ENCODE measurements at regions not wholly inside any gene's neighbourhood (a gene's known extent, or its start where the extent isn't known, plus 50 kb on each side); places are given as distances from the start of the nearest gene placed in this dataset.

DNA sequence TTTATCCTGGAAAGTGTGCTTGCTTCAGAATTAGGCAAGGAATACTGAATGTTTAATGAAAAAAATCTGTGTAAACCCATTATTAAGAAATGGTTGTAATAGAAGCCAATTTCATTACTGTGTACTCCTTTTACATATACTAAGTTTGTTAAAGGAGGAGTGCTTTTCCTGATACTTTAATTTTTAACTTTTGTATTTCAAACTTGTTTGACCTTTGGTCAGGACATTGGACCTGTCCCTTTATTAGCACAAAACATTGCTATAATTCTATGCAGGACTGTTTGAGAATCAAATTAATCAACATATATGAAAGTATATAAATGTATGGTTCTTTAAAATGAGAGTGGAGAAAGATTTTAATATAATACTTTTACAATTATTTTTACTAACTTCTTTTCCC lies 659.6 kb downstream of the TMTC2 start:
- CTCF ChIA-PET, result no interaction called here
- Mint-ChIP-seq H3K4me3 (no peak overlapping the region), H3K27ac (no peak overlapping the region), H3K36me3 (ENCODE audit: low read depth) (no peaks in the 10 kb centered on the region), H3K9me3 (ENCODE audit: low read depth) (no peaks in the 10 kb centered on the region), H3K27me3 (no peaks in the 10 kb centered on the region), H3K4me1 (no peaks in the 10 kb centered on the region)
- intact Hi-C loops (cut with DNase I, micrococcal nuclease), result no loop called here
- ATAC-seq, result no peak
- no peak for DNase-seq
- POLR2A ChIA-PET, result no interaction called here

DNA sequence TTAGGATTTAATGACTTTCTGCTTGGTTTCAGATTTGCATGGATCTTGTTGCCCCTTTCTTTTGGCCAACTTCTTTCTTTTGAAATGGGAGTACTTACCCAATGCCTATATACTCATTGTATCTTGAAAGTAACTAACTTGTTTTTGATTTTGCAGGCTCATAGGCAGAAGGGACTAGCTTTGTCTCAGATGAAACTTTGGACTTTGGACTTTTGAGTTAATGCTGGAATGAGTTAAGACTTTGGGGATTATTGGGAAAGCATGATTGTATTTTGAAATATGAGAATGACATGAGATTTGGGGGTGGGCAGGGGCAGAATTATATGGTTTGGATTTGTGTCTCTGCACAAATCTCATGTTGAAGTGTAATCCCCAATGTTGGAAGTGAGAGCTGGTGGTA lies 657.1 kb downstream of the TMTC2 start:
- Mint-ChIP-seq H3K4me3 (no peak overlapping the region), H3K27ac (no peak overlapping the region), H3K36me3 (ENCODE audit: low read depth) (no peaks in the 10 kb centered on the region), H3K9me3 (ENCODE audit: low read depth) (peaks cover 1% of the 10 kb centered on the region), H3K4me1 (no peaks in the 10 kb centered on the region), H3K27me3 (no peaks in the 10 kb centered on the region)
- ChIA-PET POLR2A (no interaction called here), CTCF (no interaction called here)
- no peak for ATAC-seq
- DNase-seq, result no peak
- intact Hi-C loops (cut with DNase I, micrococcal nuclease), result no loop called here

DNA sequence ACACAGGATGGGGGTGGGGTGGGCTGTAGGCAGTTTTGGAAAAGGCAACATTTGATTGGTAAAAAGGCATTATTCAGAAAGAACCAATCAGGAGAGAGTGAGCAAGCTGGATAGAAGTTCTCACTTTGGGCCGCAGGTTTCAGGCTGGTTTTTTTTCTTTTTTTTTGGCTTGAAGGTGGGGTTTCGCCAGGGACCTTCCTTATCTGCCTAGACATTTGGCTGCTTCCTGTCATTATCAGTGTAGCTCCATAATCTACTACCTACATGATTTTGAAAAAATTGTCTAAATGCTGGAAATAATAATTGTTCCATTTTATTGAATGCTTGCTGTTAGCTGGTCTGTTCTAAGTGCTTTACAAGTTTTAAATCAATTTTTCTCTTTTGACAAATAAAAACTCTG lies 649.0 kb downstream of the TMTC2 start:
- ATAC-seq (no peak), DNase-seq (no peak)
- no peaks in the 10 kb centered on the region for H3K36me3 Mint-ChIP-seq (ENCODE audit: low read depth)
- H3K4me1 Mint-ChIP-seq, result no peaks in the 10 kb centered on the region
- intact Hi-C loops (cut with DNase I, micrococcal nuclease), result no loop called here
- POLR2A ChIA-PET, result no interaction called here
- H3K27me3 Mint-ChIP-seq, result no peaks in the 10 kb centered on the region
- CTCF ChIA-PET, result interaction anchor here (0.7 kb wide), 1 partner anchor 18 kb away, joined by 3 read pairs; no protein-coding TSS in a partner anchor
- H3K27ac Mint-ChIP-seq, result no peak overlapping the region
- H3K4me3 Mint-ChIP-seq, result no peak overlapping the region
- no peaks in the 10 kb centered on the region for H3K9me3 Mint-ChIP-seq (ENCODE audit: low read depth)

DNA sequence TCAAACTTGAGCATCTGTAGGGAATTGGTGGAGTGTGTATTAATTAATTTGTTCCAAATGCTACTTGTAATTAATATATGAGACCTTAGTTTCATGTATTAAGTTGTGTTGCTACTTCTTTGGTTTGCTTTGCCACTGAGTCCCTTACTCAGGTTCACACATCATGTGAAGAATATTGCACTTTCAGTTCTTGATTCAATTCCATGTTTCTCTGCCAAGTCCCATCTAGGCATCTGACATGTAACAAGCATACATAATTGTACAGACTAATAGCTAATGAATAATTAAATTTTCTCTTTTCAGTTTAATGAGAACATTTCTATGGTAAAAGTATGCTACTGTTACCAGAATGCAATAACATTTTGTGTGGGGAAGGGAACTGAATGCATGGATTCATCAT lies 640.0 kb downstream of the TMTC2 start:
- no peaks in the 10 kb centered on the region for H3K36me3 Mint-ChIP-seq (ENCODE audit: low read depth)
- no peak overlapping the region for H3K27ac Mint-ChIP-seq
- DNase-seq (no peak), ATAC-seq (no peak)
- intact Hi-C loops (cut with DNase I, micrococcal nuclease), result no loop called here
- no peaks in the 10 kb centered on the region for H3K27me3 Mint-ChIP-seq
- H3K4me3 Mint-ChIP-seq, result no peak overlapping the region
- no peaks in the 10 kb centered on the region for H3K9me3 Mint-ChIP-seq (ENCODE audit: low read depth)
- POLR2A ChIA-PET, result no interaction called here
- H3K4me1 Mint-ChIP-seq, result no peaks in the 10 kb centered on the region
- CTCF ChIA-PET, result no interaction called here

DNA sequence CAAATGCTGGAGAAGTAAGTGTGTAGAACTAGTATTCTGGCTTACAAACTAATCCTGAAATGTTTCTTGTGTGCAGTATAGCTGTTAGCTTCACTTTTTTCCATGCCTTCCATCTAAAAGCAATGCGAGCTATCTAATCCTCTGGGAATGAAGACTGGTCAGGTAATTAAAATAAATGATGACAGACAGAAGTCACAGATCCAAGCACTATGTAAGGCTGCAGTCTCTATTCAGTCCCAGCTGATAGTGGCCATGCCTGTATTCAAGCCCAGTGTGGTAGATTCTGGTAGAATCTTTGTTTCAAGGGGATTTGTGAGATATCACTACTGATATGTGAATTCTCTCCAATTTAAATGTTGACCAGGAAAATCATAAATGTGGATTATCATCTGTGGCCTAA lies 637.2 kb downstream of the TMTC2 start:
- Mint-ChIP-seq H3K27ac (no peak overlapping the region), H3K36me3 (ENCODE audit: low read depth) (no peaks in the 10 kb centered on the region), H3K4me3 (no peak overlapping the region), H3K4me1 (no peaks in the 10 kb centered on the region), H3K9me3 (ENCODE audit: low read depth) (no peaks in the 10 kb centered on the region), H3K27me3 (no peaks in the 10 kb centered on the region)
- POLR2A ChIA-PET, result no interaction called here
- no peak for ATAC-seq
- no peak for DNase-seq
- CTCF ChIA-PET, result no interaction called here
- intact Hi-C loops (cut with DNase I, micrococcal nuclease), result no loop called here

DNA sequence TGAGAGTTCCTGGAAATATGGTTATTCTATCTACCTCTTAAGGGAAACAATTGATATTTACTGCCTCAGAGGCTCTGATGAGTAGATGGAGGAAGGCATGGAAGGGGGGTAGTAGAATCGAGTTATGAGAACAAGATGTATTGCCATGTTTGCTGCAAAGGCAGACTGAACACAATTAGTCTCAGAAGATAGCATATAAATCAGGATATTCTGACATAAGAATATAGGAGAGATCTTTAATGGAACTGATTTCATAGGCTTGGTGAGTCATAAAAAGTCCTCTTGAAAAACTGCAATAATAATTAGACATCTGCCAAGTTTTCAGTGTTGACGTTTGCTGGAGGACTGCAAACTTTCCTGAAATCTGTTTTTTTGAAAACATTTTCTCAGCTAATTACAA lies 636.1 kb downstream of the TMTC2 start:
- Mint-ChIP-seq H3K4me3 (no peak overlapping the region), H3K9me3 (ENCODE audit: low read depth) (no peaks in the 10 kb centered on the region), H3K4me1 (no peaks in the 10 kb centered on the region), H3K36me3 (ENCODE audit: low read depth) (no peaks in the 10 kb centered on the region), H3K27ac (no peak overlapping the region), H3K27me3 (no peaks in the 10 kb centered on the region)
- ChIA-PET CTCF (no interaction called here), POLR2A (no interaction called here)
- ATAC-seq (no peak), DNase-seq (no peak)
- intact Hi-C loops (cut with DNase I, micrococcal nuclease), result no loop called here

DNA sequence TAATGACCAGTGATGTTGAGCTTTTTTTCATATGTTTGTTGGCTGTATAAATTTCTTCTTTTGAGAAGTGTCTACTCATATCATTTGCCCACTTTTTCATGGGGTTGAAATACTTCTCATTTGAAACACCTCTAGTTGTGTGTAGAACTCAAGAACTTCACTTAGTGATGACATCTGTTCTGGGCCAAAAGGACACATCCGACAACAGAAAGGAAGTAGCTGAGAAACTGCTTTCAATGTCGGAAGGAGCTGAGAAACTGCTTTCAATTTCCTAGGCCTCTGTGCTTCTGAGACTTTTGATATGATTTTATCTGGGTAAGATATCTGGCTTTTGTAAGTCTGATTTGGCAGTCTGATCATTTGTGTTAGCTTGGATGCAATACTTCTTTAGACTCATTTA lies 635.3 kb downstream of the TMTC2 start:
- Mint-ChIP-seq H3K4me1 (no peaks in the 10 kb centered on the region), H3K36me3 (ENCODE audit: low read depth) (no peaks in the 10 kb centered on the region), H3K27me3 (no peaks in the 10 kb centered on the region), H3K4me3 (no peak overlapping the region), H3K9me3 (ENCODE audit: low read depth) (no peaks in the 10 kb centered on the region), H3K27ac (no peak overlapping the region)
- intact Hi-C loops (cut with DNase I, micrococcal nuclease), result no loop called here
- ChIA-PET CTCF (interaction anchor here (0.7 kb wide), 1 partner anchor 233 kb away, joined by 3 read pairs; no protein-coding TSS in a partner anchor), POLR2A (no interaction called here)
- ATAC-seq (no peak), DNase-seq (no peak)

DNA sequence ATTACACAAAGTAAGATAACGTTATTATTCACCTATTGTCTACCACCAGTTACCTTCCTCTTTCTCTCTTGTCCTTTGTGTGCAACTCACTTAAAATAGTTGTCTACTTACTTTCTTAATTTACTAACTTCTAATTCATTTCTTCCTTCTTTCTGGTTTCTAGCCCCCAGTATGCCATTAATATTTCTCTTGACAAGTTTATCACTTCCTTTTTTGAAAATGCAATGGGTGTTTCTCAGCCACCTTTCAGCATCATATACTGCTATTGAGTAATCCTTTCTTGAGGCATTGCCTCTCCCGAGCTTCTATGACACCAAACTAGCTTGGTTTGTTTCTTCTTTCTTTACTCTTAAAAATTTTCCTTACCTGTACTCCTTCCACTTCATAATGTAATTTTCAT lies 633.6 kb downstream of the TMTC2 start:
- no peak for DNase-seq
- no peaks in the 10 kb centered on the region for H3K9me3 Mint-ChIP-seq (ENCODE audit: low read depth)
- ATAC-seq, result no peak
- no peaks in the 10 kb centered on the region for H3K36me3 Mint-ChIP-seq (ENCODE audit: low read depth)
- intact Hi-C loops (cut with DNase I, micrococcal nuclease), result no loop called here
- no peak overlapping the region for H3K4me3 Mint-ChIP-seq
- H3K27ac Mint-ChIP-seq, result no peak overlapping the region
- H3K4me1 Mint-ChIP-seq, result no peaks in the 10 kb centered on the region
- H3K27me3 Mint-ChIP-seq, result no peaks in the 10 kb centered on the region
- POLR2A ChIA-PET, result no interaction called here
- CTCF ChIA-PET, result interaction anchor here (0.6 kb wide), 1 partner anchor 10 kb away, joined by 3 read pairs; no protein-coding TSS in a partner anchor

DNA sequence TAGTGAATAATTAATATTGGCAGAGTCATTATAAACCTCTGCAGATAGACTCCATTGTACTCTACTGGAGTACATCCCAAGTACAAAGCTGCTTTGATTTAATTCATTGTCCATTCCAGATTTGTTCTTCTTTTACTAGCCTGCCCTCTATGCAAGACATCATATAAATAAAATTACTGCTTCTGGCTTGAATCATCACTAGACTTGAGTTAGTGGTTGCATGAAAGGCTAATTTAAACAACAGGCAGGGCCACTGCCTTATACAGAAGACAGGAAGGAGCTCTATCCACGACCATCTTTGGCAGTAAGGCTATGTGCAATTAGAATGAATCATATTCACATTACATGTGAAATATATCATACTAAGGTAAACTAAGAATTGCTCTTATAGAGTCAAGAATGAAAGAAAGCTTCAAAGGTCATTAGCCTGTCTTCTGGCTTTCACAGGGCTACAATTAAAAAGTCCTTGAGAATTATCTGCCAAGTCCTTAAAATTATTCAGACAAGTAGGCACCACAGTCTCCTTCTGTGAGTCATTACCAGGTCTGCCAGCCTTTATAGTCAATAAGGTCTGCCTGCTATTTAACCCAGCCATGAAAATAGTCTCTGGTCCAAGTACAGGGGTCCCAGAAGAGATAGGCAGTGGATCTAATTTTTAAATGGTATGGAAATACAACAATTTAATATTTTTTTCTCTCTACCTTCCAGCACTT lies 631.8 kb downstream of the TMTC2 start:
- no peak overlapping the region for H3K27ac Mint-ChIP-seq
- ATAC-seq, result no peak
- ChIA-PET POLR2A (no interaction called here), CTCF (interaction anchor here (0.6 kb wide), 1 partner anchor 17 kb away, joined by 3 read pairs; no protein-coding TSS in a partner anchor)
- DNase-seq, result no peak
- H3K9me3 Mint-ChIP-seq (ENCODE audit: low read depth), result no peaks in the 10 kb centered on the region
- H3K36me3 Mint-ChIP-seq (ENCODE audit: low read depth), result no peaks in the 10 kb centered on the region
- intact Hi-C loops (cut with DNase I, micrococcal nuclease), result no loop called here
- no peaks in the 10 kb centered on the region for H3K4me1 Mint-ChIP-seq
- H3K27me3 Mint-ChIP-seq, result no peaks in the 10 kb centered on the region
- H3K4me3 Mint-ChIP-seq, result no peak overlapping the region

DNA sequence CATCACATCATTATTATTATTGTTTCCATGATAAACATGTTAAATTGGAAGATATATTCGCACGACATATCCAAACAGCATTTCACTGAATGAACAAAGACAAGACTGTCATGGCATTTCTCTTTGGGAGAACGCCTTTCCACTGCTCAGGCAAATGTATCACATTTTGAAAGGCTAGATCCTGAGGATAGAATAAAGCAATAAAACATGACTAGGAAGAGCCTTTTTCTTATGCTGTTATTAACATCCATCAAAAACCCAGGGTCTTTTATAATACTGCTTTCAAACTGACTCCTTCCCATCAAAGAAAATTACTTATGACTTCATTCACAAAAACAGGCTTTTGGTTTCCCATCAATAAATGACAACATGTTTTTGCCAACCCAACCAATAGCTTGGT lies 630.9 kb downstream of the TMTC2 start:
- DNase-seq, result no peak
- intact Hi-C loops (cut with DNase I, micrococcal nuclease), result no loop called here
- H3K9me3 Mint-ChIP-seq (ENCODE audit: low read depth), result no peaks in the 10 kb centered on the region
- no peaks in the 10 kb centered on the region for H3K27me3 Mint-ChIP-seq
- ChIA-PET CTCF (no interaction called here), POLR2A (no interaction called here)
- H3K36me3 Mint-ChIP-seq (ENCODE audit: low read depth), result no peaks in the 10 kb centered on the region
- H3K4me3 Mint-ChIP-seq, result no peak overlapping the region
- H3K27ac Mint-ChIP-seq, result no peak overlapping the region
- no peaks in the 10 kb centered on the region for H3K4me1 Mint-ChIP-seq
- ATAC-seq, result no peak

DNA sequence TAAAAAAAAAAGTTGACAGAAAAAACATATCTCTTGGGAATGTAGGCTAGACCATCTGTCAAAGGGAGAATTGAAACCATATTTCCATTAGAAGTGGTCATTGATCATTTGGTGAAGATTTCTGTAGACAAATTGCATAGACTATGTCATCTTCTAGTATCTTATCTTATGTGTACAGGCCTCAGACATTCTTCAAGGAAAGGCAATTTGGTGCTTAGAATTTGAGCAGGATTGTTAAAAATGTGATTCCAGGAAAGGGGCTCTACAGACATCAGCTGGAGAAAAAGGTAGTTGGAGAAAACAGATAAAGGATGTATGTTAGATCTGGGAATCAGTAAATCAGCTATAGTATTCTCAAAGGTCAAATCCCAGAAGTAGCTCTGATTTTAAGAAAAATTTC lies 627.1 kb downstream of the TMTC2 start:
- Mint-ChIP-seq H3K9me3 (ENCODE audit: low read depth) (peaks cover 2% of the 10 kb centered on the region), H3K4me1 (no peaks in the 10 kb centered on the region), H3K36me3 (ENCODE audit: low read depth) (no peaks in the 10 kb centered on the region), H3K27ac (no peak overlapping the region), H3K27me3 (no peaks in the 10 kb centered on the region), H3K4me3 (no peak overlapping the region)
- DNase-seq (no peak), ATAC-seq (no peak)
- intact Hi-C loops (cut with DNase I, micrococcal nuclease), result no loop called here
- POLR2A ChIA-PET, result no interaction called here
- CTCF ChIA-PET, result no interaction called here

DNA sequence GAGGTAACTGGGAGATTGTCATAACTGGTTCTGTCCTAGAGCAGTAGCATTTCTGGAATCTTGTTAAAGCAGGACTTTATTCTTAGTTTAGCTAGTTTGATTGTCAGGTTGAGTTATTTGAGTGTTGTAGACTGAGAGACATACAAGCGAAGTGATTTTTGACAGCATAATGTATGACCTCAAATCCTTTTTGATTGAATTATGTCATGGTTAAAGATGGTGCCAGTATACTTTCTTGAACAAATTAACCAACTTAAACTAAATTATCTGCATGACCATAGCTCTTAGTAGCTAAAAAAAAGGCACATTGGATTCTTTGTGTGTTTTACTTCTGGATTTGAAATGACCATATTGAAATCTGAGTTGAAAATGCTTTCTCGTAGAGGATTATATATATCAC lies 626.6 kb downstream of the TMTC2 start:
- Mint-ChIP-seq H3K27me3 (no peaks in the 10 kb centered on the region), H3K36me3 (ENCODE audit: low read depth) (no peaks in the 10 kb centered on the region), H3K9me3 (ENCODE audit: low read depth) (peaks cover 2% of the 10 kb centered on the region), H3K27ac (no peak overlapping the region), H3K4me1 (no peaks in the 10 kb centered on the region), H3K4me3 (no peak overlapping the region)
- DNase-seq (no peak), ATAC-seq (no peak)
- ChIA-PET POLR2A (no interaction called here), CTCF (no interaction called here)
- intact Hi-C loops (cut with DNase I, micrococcal nuclease), result no loop called here

DNA sequence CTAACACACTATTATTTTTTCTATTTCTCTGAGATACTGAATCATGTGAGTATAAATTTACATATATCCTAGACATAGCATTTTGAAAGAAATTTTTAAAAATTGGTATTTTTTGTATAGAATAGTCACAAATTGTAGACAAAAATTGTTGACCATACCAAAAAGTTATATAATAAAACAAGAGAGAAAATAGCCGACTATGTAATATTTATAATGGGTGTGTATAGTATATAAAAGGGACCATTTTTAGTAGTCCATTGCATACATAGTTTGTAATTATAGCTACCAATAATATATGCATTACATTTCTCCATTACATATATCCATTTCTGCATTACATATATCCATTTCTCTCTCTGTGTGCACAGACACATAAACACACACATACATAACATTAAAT lies 590.2 kb downstream of the TMTC2 start:
- ATAC-seq, result no peak
- Mint-ChIP-seq H3K27me3 (no peaks in the 10 kb centered on the region), H3K4me1 (no peaks in the 10 kb centered on the region), H3K4me3 (no peak overlapping the region), H3K27ac (no peak overlapping the region), H3K9me3 (ENCODE audit: low read depth) (peaks cover 2% of the 10 kb centered on the region), H3K36me3 (ENCODE audit: low read depth) (no peaks in the 10 kb centered on the region)
- ChIA-PET POLR2A (no interaction called here), CTCF (no interaction called here)
- DNase-seq, result no peak
- intact Hi-C loops (cut with DNase I, micrococcal nuclease), result no loop called here

Data from activated CD4-positive, alpha-beta T cell treated with anti-CD3 and anti-CD28 coated beads for 36 hours (primary cell).